ENCODE measurements at regions not wholly inside any gene's neighbourhood (a gene's known extent, or its start where the extent isn't known, plus 50 kb on each side); places are given as distances from the start of the nearest gene placed in this dataset.

GRCh38 chr3:126256251-126256650, 75.9 kb upstream of the ALDH1L1 start:
- no peak for TF ChIP-seq CTCF (IDR thresholded peaks at IDR 0.05)
- TF ChIP-seq POLR2A (IDR thresholded peaks at IDR 0.05): no peak
- TF ChIP-seq POLR2AphosphoS5 (IDR thresholded peaks at IDR 0.05): no peak
